Ovary (tissue), 7 donors: ENCODE measurements at regions not wholly inside any gene's neighbourhood (a gene's known extent, or its start where the extent isn't known, plus 50 kb on each side); places are given as distances from the start of the nearest gene placed in this dataset.

ENCODE experiments used
- DNase-seq, 5 donors: peaks; one replicate each; pipeline ENCODE4 v3.0.0-alpha.2; 2019 to 2020
- H3K27ac ChIP-seq, 2 donors: fragments of 200-600 bp; one replicate each; pipeline versions ENCODE4 v1.5.1 to v1.8.0; 2019 to 2022
- H3K27me3 ChIP-seq: fragments of 200-600 bp; one replicate; pipeline ENCODE4 v1.8.0; 2022
- H3K36me3 ChIP-seq: fragments of 200-600 bp; sonication (generic); one replicate; pipeline ENCODE4 v1.5.1; 2019
- H3K4me1 ChIP-seq: one replicate; pipeline ENCODE4 v1.8.1; 2013; ENCODE audit warnings: mild to moderate bottlenecking, moderate library complexity; ENCODE audit not compliant: insufficient read depth
- H3K4me3 ChIP-seq: fragments of 200-600 bp; sonication (generic); one replicate; pipeline ENCODE4 v1.5.1; 2017
- H3K9me3 ChIP-seq, 2 donors: fragments of 200-600 bp in 1 of 2; sonication (generic) in 1 of 2; one replicate each; pipeline versions ENCODE4 v1.5.1 to v1.8.1; 2013 to 2019; ENCODE audit warnings: mild to moderate bottlenecking in 1 of 2, moderate library complexity in 1 of 2
- EP300 ChIP-seq: sonication (generic); formaldehyde crosslinking; IDR thresholded peaks from one replicate; pipeline ENCODE4 v1.6.1; 2017; ENCODE audit warnings: antibody characterized with exemption
- POLR2A ChIP-seq: fragments of 450-650 bp; IDR thresholded peaks from one replicate; pipeline ENCODE4 v1.6.1; 2017; ENCODE audit warnings: antibody characterized with exemption, mild to moderate bottlenecking, moderate library complexity
- WGBS, 3 donors: extraction: QIAGEN DNeasy Blood & Tissue Kit in 1 of 3; methylation state at CpG; one replicate each; pipeline versions ENCODE4 v1.1.5 to v1.1.7; 2013 to 2017; 5-methylcytosine and 5-hydroxymethylcytosine counted together
- intact Hi-C, 4 donors: fragments of 100-400 bp; cut with DNase I; formaldehyde crosslinking; loops; one replicate each; pipeline versions ENCODE4 v1.11.0 to v1.15.1; 2022 to 2023
- TF ChIP-seq, protein P1 (sequence below), 3 donors: fragments of 450-650 bp in 2 of 3; fragments of 200-600 bp in 1 of 3; IDR thresholded peaks; one replicate each; pipeline versions ENCODE4 v1.5.1 to v1.8.0; 2016 to 2022; ENCODE audit warnings: antibody characterized with exemption in 3 of 3, mild to moderate bottlenecking in 1 of 3
- donor health status: DM: no; HTN: no; CAD: no; lungs with moderate emphysema.
- donor health status: DM: no; HTN: no; CAD: no.
- donor health status: Bipolar disorder and iron deficiency.
- donor health status: DM: no; HTN: no; CAD: no.
- donor health status: DM: yes; HTN: yes; CAD: no.

DNA sequence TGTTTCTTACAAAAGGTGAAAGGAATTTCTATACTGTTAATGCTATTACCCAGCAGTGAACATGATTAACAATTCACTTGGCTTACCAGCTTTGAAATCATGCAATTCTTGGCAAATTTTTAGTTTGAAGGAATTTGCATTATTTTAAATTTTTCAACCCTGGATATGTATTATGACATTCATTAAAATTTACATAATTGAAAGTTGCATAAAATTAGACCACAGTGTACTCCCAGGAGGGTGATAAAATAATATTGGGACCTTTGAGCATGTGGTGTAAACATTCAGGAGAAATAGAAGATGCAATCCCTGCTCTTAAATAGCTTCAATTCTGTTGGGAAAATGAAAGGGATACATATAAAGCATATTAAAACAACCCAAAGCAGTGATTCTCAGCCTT, 412.2 kb upstream of the SGCD start:
- Histone ChIP-seq H3K4me1 (no peaks in the 10 kb centered on the region), H3K4me3 (no peak overlapping the region), H3K27ac (no peak overlapping the region), H3K9me3 (no peaks in the 10 kb centered on the region), H3K36me3 (no peaks in the 10 kb centered on the region), H3K27me3 (no peaks in the 10 kb centered on the region)
- intact Hi-C loops, result no loop called here
- DNase-seq, result no peak
- TF ChIP-seq POLR2A (no peak), EP300 (no peak)
- TF ChIP-seq, protein P1, sequence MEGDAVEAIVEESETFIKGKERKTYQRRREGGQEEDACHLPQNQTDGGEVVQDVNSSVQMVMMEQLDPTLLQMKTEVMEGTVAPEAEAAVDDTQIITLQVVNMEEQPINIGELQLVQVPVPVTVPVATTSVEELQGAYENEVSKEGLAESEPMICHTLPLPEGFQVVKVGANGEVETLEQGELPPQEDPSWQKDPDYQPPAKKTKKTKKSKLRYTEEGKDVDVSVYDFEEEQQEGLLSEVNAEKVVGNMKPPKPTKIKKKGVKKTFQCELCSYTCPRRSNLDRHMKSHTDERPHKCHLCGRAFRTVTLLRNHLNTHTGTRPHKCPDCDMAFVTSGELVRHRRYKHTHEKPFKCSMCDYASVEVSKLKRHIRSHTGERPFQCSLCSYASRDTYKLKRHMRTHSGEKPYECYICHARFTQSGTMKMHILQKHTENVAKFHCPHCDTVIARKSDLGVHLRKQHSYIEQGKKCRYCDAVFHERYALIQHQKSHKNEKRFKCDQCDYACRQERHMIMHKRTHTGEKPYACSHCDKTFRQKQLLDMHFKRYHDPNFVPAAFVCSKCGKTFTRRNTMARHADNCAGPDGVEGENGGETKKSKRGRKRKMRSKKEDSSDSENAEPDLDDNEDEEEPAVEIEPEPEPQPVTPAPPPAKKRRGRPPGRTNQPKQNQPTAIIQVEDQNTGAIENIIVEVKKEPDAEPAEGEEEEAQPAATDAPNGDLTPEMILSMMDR (IDR thresholded peaks at IDR 0.05), result no peak

DNA sequence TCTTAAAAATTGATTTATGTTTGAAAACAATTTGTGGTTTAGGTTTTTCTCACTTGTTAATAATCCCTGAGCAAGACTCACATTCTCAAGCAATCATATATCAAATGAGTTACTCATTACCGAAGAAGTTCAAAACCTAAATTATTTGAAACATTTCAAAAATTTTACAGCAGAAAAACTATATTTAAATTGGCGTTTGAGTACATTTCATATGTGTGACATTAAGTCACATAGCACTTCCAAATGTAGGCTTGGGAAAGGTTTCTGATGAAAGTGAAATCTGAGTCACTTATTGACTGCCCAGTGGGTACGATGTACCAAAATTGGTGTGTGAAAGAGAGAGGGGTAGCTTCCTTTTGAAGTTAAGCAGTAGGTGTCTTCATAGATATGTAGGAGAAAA, 411.4 kb upstream of the SGCD start:
- Histone ChIP-seq H3K4me1 (no peaks in the 10 kb centered on the region), H3K9me3 (no peaks in the 10 kb centered on the region), H3K4me3 (no peak overlapping the region), H3K27ac (no peak overlapping the region), H3K27me3 (no peaks in the 10 kb centered on the region), H3K36me3 (no peaks in the 10 kb centered on the region)
- DNase-seq, result no peak
- 55 to 75% (median 59%) methylated on average over 3 of the region's 3 CpGs for WGBS, 3 donors
- TF ChIP-seq EP300, result no peak
- TF ChIP-seq POLR2A, result no peak
- TF ChIP-seq, protein P1 (IDR thresholded peaks at IDR 0.05), result no peak
- intact Hi-C loops, result no loop called here

DNA sequence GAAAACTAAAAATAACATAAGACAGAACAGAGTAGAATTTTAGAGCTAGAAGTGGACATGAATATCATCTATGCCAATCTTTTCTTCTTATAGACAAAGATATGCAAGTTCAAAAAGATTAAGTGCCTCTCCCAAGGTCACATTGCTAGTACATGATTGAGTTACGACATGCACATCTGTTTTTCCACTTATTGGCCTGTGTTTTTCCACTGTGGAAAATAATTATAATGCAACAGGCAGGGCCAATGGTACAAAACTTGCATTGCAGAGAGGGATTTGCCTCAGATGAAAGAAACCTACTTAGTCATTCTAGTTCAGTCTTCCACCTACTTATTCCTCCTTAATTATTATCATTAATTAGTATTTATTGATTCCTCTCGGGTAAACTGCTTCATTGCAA, 407.8 kb upstream of the SGCD start:
- Histone ChIP-seq H3K4me1 (no peaks in the 10 kb centered on the region), H3K36me3 (no peaks in the 10 kb centered on the region), H3K27ac (no peak overlapping the region), H3K9me3 (no peaks in the 10 kb centered on the region), H3K4me3 (no peak overlapping the region), H3K27me3 (no peaks in the 10 kb centered on the region)
- 71 to 74% (median 74%) methylated on average over 2 of the region's 2 CpGs for WGBS, 3 donors
- no peak for DNase-seq
- no peak for TF ChIP-seq POLR2A
- TF ChIP-seq, protein P1 (IDR thresholded peaks at IDR 0.05), result no peak
- TF ChIP-seq EP300, result no peak
- intact Hi-C loops, result no loop called here

DNA sequence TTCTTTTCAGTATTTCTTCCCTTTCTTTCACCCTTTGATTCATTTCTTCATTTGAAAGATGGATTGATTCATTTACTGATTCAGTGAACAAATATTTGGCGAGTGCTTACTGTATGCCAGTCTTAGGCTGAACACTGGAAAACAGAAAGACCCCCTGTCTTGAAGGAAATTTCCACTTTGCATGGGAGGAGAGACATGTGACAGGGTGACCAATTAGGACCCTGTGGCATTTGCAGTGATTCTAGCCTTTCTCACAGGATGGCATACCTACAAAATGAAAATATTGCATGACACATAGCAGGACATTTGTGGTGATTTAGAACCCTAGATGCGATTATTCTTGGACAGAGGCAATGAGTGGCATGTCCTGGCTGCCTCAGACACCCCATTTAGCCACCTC, 407.2 kb upstream of the SGCD start:
- Histone ChIP-seq H3K36me3 (no peaks in the 10 kb centered on the region), H3K9me3 (no peaks in the 10 kb centered on the region), H3K27me3 (no peaks in the 10 kb centered on the region), H3K4me1 (no peaks in the 10 kb centered on the region), H3K4me3 (no peak overlapping the region), H3K27ac (no peak overlapping the region)
- WGBS, 3 donors, result 87 to 97% (median 93%) methylated on average over 2 of the region's 2 CpGs
- DNase-seq, result no peak
- intact Hi-C loops, result no loop called here
- TF ChIP-seq POLR2A, result no peak
- TF ChIP-seq, protein P1 (IDR thresholded peaks at IDR 0.05), result no peak
- TF ChIP-seq EP300, result no peak

DNA sequence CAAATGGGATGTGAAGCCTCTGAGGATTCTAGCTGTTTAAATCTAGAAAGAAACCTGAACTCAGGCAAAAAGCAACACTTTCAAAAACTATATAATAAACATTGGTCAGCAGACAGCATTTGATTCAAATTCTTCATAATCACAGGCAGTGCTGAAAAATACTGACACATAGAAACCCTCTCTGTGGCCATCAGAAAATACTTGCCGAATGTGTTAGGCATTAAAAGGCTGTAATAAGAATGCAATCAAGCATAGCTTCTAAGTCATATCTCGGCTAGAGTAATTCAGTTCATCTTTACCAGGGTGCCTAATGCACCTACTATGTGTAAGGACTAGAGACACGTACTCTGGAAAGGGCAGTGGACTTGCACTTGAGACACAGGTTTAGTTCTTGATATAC, 405.3 kb upstream of the SGCD start:
- Histone ChIP-seq H3K4me3 (no peak overlapping the region), H3K9me3 (no peaks in the 10 kb centered on the region)
- WGBS, 3 donors, result 81 to 90% (median 87%) methylated on average over 3 of the region's 3 CpGs

More for the DNA sequence above, 405.3 kb upstream of the SGCD start:
- no peak overlapping the region for H3K27ac ChIP-seq
- intact Hi-C loops, result no loop called here
- no peaks in the 10 kb centered on the region for H3K36me3 ChIP-seq
- no peaks in the 10 kb centered on the region for H3K27me3 ChIP-seq
- no peak for DNase-seq
- no peak for TF ChIP-seq POLR2A
- TF ChIP-seq, protein P1 (IDR thresholded peaks at IDR 0.05), result no peak
- no peaks in the 10 kb centered on the region for H3K4me1 ChIP-seq
